Smooth muscle cell (in vitro differentiated cells): ENCODE measurements at regions not wholly inside any gene's neighbourhood (a gene's known extent, or its start where the extent isn't known, plus 50 kb on each side); places are given as distances from the start of the nearest gene placed in this dataset.

Experiments used
- DNase-seq: peaks from one replicate; lab custom pipeline; 2025; ENCODE audit not compliant: unreplicated experiment; lab: John Stamatoyannopoulos, UW
- H2AFZ ChIP-seq: fragments of 200-600 bp; sonication (generic); 2 replicates; pipeline ENCODE4 v1.6.0; 2016; ENCODE audit warnings: antibody characterized with exemption, low read depth, mild to moderate bottlenecking
- H3F3A ChIP-seq: fragments of 200-600 bp; sonication (generic); 2 replicates; pipeline ENCODE4 v1.6.0; 2017; ENCODE audit warnings: antibody characterized with exemption, low read depth
- H3K27ac ChIP-seq: fragments of 200-600 bp; sonication (generic); 2 replicates; pipeline ENCODE4 v1.5.1; 2016; ENCODE audit warnings: low read depth, mild to moderate bottlenecking
- H3K27me3 ChIP-seq: fragments of 200-600 bp; sonication (generic); 2 replicates; pipeline ENCODE4 v1.6.1; 2016; ENCODE audit warnings: low read depth, mild to moderate bottlenecking
- H3K36me3 ChIP-seq: fragments of 200-600 bp; sonication (generic); 2 replicates; pipeline ENCODE4 v1.5.1; 2016; ENCODE audit warnings: low read depth
- H3K4me1 ChIP-seq: fragments of 200-600 bp; sonication (generic); 2 replicates; pipeline ENCODE4 v1.5.1; 2016; ENCODE audit warnings: low read depth
- H3K4me2 ChIP-seq: fragments of 200-600 bp; sonication (generic); 2 replicates; pipeline ENCODE4 v1.6.0; 2016; ENCODE audit warnings: mild to moderate bottlenecking
- H3K4me3 ChIP-seq: fragments of 200-600 bp; sonication (generic); 2 replicates; pipeline ENCODE4 v1.5.1; 2016; ENCODE audit warnings: mild to moderate bottlenecking
- H3K79me2 ChIP-seq: fragments of 200-600 bp; sonication (generic); 2 replicates; pipeline ENCODE4 v1.6.0; 2016; ENCODE audit warnings: low read depth, mild to moderate bottlenecking
- H3K9ac ChIP-seq: fragments of 200-600 bp; sonication (generic); 2 replicates; pipeline ENCODE4 v1.6.0; 2016; ENCODE audit warnings: low read depth
- H3K9me3 ChIP-seq: fragments of 200-600 bp; sonication (generic); replicated peaks from 2 replicates; pipeline ENCODE4 v1.5.1; 2016; ENCODE audit warnings: low read depth
- H4K20me1 ChIP-seq: fragments of 200-600 bp; sonication (generic); 2 replicates; pipeline ENCODE4 v1.6.0; 2016; ENCODE audit warnings: low read depth
- WGBS: methylation state at CpG from one replicate; pipeline ENCODE4 v1.1.7; 2016; ENCODE audit warnings: low lambda C conversion rate; 5-methylcytosine and 5-hydroxymethylcytosine counted together
- TF ChIP-seq, protein P1 (sequence below): fragments of 200-600 bp; sonication (generic); IDR thresholded peaks from 2 replicates; pipeline ENCODE4 v1.5.1; 2017; ENCODE audit warnings: borderline replicate concordance, mild to moderate bottlenecking, antibody characterized with exemption; ENCODE audit not compliant: insufficient read depth, poor library complexity, severe bottlenecking

DNA sequence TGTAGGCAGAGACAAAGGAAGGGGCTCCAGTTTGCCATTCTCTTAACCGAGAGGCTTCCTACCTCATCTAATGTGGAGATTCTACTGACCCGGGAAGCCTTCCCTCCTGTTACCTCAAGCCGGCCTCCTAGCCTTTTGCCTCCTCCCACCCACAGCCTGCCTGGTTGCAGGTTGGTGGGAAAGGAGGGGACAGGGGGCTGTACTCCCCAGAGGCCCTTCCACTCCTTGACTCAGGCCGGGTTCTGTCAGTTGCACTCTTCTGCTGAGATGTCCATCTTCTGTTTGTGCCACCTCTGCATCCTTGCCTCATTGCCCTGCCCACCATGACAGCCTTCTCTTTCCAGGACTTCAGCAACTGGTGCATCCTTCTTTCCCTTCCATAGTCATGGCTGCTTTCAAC lies 98.0 kb upstream of the SLC44A3 start:
- Histone ChIP-seq H3K4me2 (no peak overlapping the region), H3K36me3 (no peaks in the 10 kb centered on the region), H3K79me2 (no peaks in the 10 kb centered on the region), H3K4me3 (no peak overlapping the region), H3F3A (peaks cover 3% of the 10 kb centered on the region), H2AFZ (no peak overlapping the region), H3K4me1 (peaks cover under 1% of the 10 kb centered on the region), H3K9ac (no peak overlapping the region), H4K20me1 (no peaks in the 10 kb centered on the region), H3K9me3 (no peaks in the 10 kb centered on the region), H3K27ac (no peak overlapping the region), H3K27me3 (no peaks in the 10 kb centered on the region)
- TF ChIP-seq, protein P1, sequence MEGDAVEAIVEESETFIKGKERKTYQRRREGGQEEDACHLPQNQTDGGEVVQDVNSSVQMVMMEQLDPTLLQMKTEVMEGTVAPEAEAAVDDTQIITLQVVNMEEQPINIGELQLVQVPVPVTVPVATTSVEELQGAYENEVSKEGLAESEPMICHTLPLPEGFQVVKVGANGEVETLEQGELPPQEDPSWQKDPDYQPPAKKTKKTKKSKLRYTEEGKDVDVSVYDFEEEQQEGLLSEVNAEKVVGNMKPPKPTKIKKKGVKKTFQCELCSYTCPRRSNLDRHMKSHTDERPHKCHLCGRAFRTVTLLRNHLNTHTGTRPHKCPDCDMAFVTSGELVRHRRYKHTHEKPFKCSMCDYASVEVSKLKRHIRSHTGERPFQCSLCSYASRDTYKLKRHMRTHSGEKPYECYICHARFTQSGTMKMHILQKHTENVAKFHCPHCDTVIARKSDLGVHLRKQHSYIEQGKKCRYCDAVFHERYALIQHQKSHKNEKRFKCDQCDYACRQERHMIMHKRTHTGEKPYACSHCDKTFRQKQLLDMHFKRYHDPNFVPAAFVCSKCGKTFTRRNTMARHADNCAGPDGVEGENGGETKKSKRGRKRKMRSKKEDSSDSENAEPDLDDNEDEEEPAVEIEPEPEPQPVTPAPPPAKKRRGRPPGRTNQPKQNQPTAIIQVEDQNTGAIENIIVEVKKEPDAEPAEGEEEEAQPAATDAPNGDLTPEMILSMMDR: no peak
- no peak for DNase-seq
- WGBS: 91% methylated on average over 4 of the region's 4 CpGs

DNA sequence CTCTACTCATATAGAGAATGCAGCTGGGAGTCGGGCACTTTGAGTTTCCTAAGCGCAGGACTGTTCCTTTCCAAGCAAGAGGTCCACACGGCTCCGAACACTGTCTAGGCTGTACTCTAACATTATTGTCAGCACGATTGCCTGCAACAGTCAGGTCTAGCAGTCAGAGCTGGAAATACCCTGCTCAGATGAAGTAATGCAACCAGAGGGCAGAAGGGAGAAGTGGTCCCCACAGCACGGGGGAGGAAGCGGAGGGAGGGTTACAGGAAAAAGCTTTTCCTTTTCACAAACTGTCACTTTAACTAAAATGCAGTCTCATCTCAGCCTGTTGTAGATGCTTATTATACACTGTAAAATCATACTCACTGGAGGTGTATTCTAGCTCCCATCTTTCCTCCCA lies 98.9 kb upstream of the SLC44A3 start:
- no peaks in the 10 kb centered on the region for H3F3A ChIP-seq
- TF ChIP-seq, protein P1: no peak
- no peaks in the 10 kb centered on the region for H3K9me3 ChIP-seq
- no peak overlapping the region for H3K9ac ChIP-seq
- H3K4me2 ChIP-seq: no peak overlapping the region
- H3K4me3 ChIP-seq: no peak overlapping the region
- no peaks in the 10 kb centered on the region for H3K4me1 ChIP-seq
- DNase-seq: no peak
- H3K79me2 ChIP-seq: no peaks in the 10 kb centered on the region
- H3K27me3 ChIP-seq: no peaks in the 10 kb centered on the region
- H4K20me1 ChIP-seq: no peaks in the 10 kb centered on the region
- no peak overlapping the region for H2AFZ ChIP-seq
- H3K36me3 ChIP-seq: no peaks in the 10 kb centered on the region
- WGBS: 94% methylated on average over 7 of the region's 7 CpGs
- no peak overlapping the region for H3K27ac ChIP-seq

DNA sequence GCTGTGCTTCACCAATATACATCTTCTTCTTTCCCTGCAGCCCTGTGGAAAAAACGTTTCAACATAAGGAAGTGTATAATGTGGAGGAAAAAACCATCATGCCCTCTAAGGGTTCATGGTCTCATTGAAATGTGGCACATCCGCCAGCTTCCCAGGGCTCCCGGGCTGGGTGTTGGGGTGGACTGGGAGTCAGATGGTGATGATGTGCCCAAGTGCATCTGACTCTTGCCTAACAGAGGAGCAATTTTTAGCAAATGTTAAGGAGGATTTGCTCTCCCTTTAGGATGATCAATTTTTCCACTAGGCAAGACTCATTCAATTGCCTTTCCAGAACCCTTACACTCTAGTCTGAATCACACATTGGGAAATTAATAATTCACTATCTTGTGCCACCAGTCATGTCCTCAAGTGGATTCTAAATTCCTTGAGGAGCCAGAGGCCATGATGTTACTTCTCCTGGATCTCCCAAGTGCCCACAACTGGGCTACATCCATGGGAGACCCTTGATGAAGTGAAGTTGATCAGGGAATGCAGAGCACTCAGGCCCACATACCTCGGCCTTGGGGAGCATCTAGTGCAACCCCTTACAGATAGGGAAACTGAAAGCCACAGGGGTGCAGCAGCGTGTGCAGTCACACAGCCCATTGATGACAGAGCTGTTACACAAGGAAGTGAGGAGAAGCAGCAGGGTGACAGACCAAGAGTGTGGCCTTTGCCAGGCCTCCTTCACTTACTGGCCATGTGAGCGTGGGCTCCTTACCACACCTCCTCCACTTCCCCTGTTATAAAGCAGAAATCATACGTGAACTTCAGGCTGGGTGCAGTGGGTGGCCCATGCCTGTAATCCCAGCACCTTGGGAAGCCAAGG lies 100.0 kb upstream of the SLC44A3 start:
- Histone ChIP-seq H3K4me2 (no peak overlapping the region), H3F3A (no peaks in the 10 kb centered on the region), H2AFZ (no peak overlapping the region), H3K4me3 (no peak overlapping the region), H3K4me1 (no peaks in the 10 kb centered on the region), H3K9me3 (no peaks in the 10 kb centered on the region), H3K79me2 (no peaks in the 10 kb centered on the region), H3K27ac (no peak overlapping the region), H3K27me3 (no peaks in the 10 kb centered on the region), H4K20me1 (no peaks in the 10 kb centered on the region), H3K36me3 (no peaks in the 10 kb centered on the region), H3K9ac (no peak overlapping the region)
- DNase-seq: no peak
- TF ChIP-seq, protein P1: no peak
- WGBS: 89% methylated on average over 7 of the region's 7 CpGs

DNA sequence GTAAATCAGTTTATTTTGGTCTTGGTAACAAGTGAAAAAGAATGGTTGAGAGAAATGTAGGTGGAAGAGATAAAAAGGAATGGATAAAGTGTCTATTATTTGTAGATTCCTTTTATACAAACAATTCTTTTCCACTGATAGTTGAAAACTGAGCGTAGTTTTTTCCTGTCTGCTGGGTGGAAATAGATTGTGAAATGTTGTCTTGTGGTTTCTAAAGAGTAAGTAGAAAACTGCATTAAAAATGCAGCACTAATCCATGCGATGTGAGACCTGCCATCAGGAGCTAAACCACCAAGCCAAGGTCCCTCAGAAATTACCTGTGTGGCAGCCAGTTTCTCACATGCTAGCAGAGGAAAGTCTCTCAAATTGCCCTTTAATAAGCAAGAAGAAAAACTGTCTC lies 103.2 kb upstream of the SLC44A3 start:
- 28% methylated on average over 2 of the region's 2 CpGs for WGBS
- TF ChIP-seq, protein P1: no peak

More for the DNA sequence above, 103.2 kb upstream of the SLC44A3 start:
- Histone ChIP-seq H3K27ac (peak overlapping the region; percentile 62), H3K4me3 (no peak overlapping the region), H3K27me3 (no peaks in the 10 kb centered on the region), H4K20me1 (no peaks in the 10 kb centered on the region), H3K36me3 (no peaks in the 10 kb centered on the region), H3K79me2 (no peaks in the 10 kb centered on the region), H3F3A (no peaks in the 10 kb centered on the region), H3K4me1 (no peaks in the 10 kb centered on the region), H3K9me3 (no peaks in the 10 kb centered on the region), H2AFZ (peak overlapping the region; percentile 38), H3K9ac (no peak overlapping the region), H3K4me2 (peak overlapping the region; percentile 5)
- DNase-seq: no peak
